Stimulated activated naive CD8-positive, alpha-beta T cell treated with anti-CD3 and anti-CD28 coated beads, Interleukin-15, Interleukin-2, amounts not matched to agents 100 U/mL and 50 U/mL, for 24 hours (primary cell): ENCODE measurements at regions not wholly inside any gene's neighbourhood (a gene's known extent, or its start where the extent isn't known, plus 50 kb on each side); places are given as distances from the start of the nearest gene placed in this dataset.
A peak's percentile ranks its signal among the peaks of the same experiment; 100 is the strongest.
"Not testable (repeated sequence)": the region's sequence is repeated elsewhere in the genome, so short reads cannot be mapped to it uniquely, and the experiment has no call there.

ENCODE experiments used
- ATAC-seq: fragments of 150-1000 bp; cut with Tn5 transposase; one replicate; pipeline ENCODE4 v1.10.0; 2021
- DNase-seq: peaks from one replicate; pipeline ENCODE4 v3.0.0; 2021

- DNase-seq (no peak), ATAC-seq (no peak)
These were observed 739.2 kb upstream of the GJE1 start for GRCh38 chr6:141393405-141394124.

- not testable (repeated sequence) for DNase-seq, ATAC-seq
These were observed 741.6 kb upstream of the GJE1 start for GRCh38 chr6:141391135-141391534.

- ATAC-seq (no peak), DNase-seq (no peak)
These were observed 744.1 kb upstream of the GJE1 start for GRCh38 chr6:141388666-141389065.

- DNase-seq = no peak
These were observed 762.3 kb upstream of the GJE1 start for GRCh38 chr6:141370438-141370837.

GRCh38 chr6:141366796-141367195 lies 765.9 kb upstream of the GJE1 start:
- not testable (repeated sequence) for DNase-seq, ATAC-seq

More at GRCh38 chr6:141370438-141370837, 762.3 kb upstream of the GJE1 start:
- no peak for ATAC-seq

- no peak for DNase-seq
- ATAC-seq = no peak
These were observed 768.0 kb upstream of the GJE1 start for GRCh38 chr6:141364694-141365093.

GRCh38 chr6:141364232-141364631 lies 768.5 kb upstream of the GJE1 start:
- ATAC-seq (no peak), DNase-seq (no peak)

GRCh38 chr6:141361559-141361958 lies 771.2 kb upstream of the GJE1 start:
- no peak for ATAC-seq
- DNase-seq = no peak

- no peak for ATAC-seq
- DNase-seq = no peak
These were observed 772.8 kb upstream of the GJE1 start for GRCh38 chr6:141359953-141360352.

GRCh38 chr6:141354191-141354955 lies 778.4 kb upstream of the GJE1 start:
- DNase-seq (no peak), ATAC-seq (no peak)

- ATAC-seq = no peak
- DNase-seq = no peak
These were observed 781.0 kb upstream of the GJE1 start for GRCh38 chr6:141351721-141352120.

GRCh38 chr6:141349710-141350109 lies 783.0 kb upstream of the GJE1 start:
- no peak for DNase-seq
- no peak for ATAC-seq

- DNase-seq (no peak), ATAC-seq (no peak)
These were observed 784.7 kb upstream of the GJE1 start for GRCh38 chr6:141347906-141348492.

- DNase-seq (no peak), ATAC-seq (no peak)
These were observed 785.6 kb upstream of the GJE1 start for GRCh38 chr6:141347086-141347485.

GRCh38 chr6:141346535-141346934 lies 786.2 kb upstream of the GJE1 start:
- ATAC-seq = no peak
- DNase-seq = no peak

- no peak for ATAC-seq
- DNase-seq = no peak
These were observed 795.5 kb upstream of the GJE1 start for GRCh38 chr6:141337191-141337590.

- ATAC-seq = no peak
- no peak for DNase-seq
These were observed 797.0 kb upstream of the GJE1 start for GRCh38 chr6:141335477-141336273.

- no peak for DNase-seq
These were observed 805.8 kb upstream of the GJE1 start for GRCh38 chr6:141326925-141327324.

GRCh38 chr6:141326426-141326825 lies 806.3 kb upstream of the GJE1 start:
- DNase-seq (peak; percentile 35), ATAC-seq (peak; percentile 100)

More at GRCh38 chr6:141326925-141327324, 805.8 kb upstream of the GJE1 start:
- ATAC-seq = no peak

- DNase-seq (no peak), ATAC-seq (no peak)
These were observed 811.0 kb upstream of the GJE1 start for GRCh38 chr6:141321493-141322347.

GRCh38 chr6:141316236-141316635 lies 816.5 kb upstream of the GJE1 start:
- no peak for DNase-seq

More at GRCh38 chr6:141316236-141316635, 816.5 kb upstream of the GJE1 start:
- ATAC-seq = no peak
